ENCODE measurements at regions not wholly inside any gene's neighbourhood (a gene's known extent, or its start where the extent isn't known, plus 50 kb on each side); places are given as distances from the start of the nearest gene placed in this dataset.

- H3K36me3 ChIP-seq (replicated peaks; ENCODE audit: insufficient read depth, low read depth): no peaks in the 10 kb centered on the region
- H3K4me3 ChIP-seq: no peak overlapping the region
- H2AFZ ChIP-seq: no peak overlapping the region
- no peaks in the 10 kb centered on the region for H3K4me1 ChIP-seq (ENCODE audit: insufficient read depth)
- DNase-seq (ENCODE audit: low spot score): no peak
- no peaks in the 10 kb centered on the region for H4K20me1 ChIP-seq (ENCODE audit: insufficient read depth, poor library complexity, severe bottlenecking)
- H3K4me2 ChIP-seq: no peak overlapping the region
- WGBS (ENCODE audit: low lambda C conversion rate, missing lambda C conversion rate): 0% methylated on average over 1 of the region's 1 CpG
- H3K9me2 ChIP-seq (replicated peaks; ENCODE audit: insufficient read depth): no peaks in the 10 kb centered on the region
- H3K9me3 ChIP-seq (ENCODE audit: low read depth): no peaks in the 10 kb centered on the region
- no peaks in the 10 kb centered on the region for H3K79me2 ChIP-seq
- TF ChIP-seq CTCF (IDR thresholded peaks at IDR 0.05; ENCODE audit: poor library complexity) (no peak), EZH2phosphoT487 (IDR thresholded peaks at IDR 0.05; ENCODE audit: low read depth, severe bottlenecking, unreplicated experiment) (no peak), EZH2 (IDR thresholded peaks at IDR 0.05; ENCODE audit: borderline replicate concordance) (no peak)
- no peaks in the 10 kb centered on the region for H3K27me3 ChIP-seq
- no peak overlapping the region for H3K27ac ChIP-seq
Observed at GRCh38 chr5:158637039-158637438, 462.7 kb downstream of the EBF1 start.

- Histone ChIP-seq H3K36me3 (replicated peaks; ENCODE audit: insufficient read depth, low read depth) (no peaks in the 10 kb centered on the region), H4K20me1 (ENCODE audit: insufficient read depth, poor library complexity, severe bottlenecking) (no peaks in the 10 kb centered on the region), H3K4me2 (no peak overlapping the region), H3K4me1 (ENCODE audit: insufficient read depth) (no peaks in the 10 kb centered on the region), H3K27me3 (no peaks in the 10 kb centered on the region), H3K27ac (no peak overlapping the region), H3K79me2 (no peaks in the 10 kb centered on the region), H2AFZ (no peak overlapping the region), H3K4me3 (no peak overlapping the region), H3K9me3 (ENCODE audit: low read depth) (no peaks in the 10 kb centered on the region), H3K9me2 (replicated peaks; ENCODE audit: insufficient read depth) (no peaks in the 10 kb centered on the region)
- no peak for DNase-seq (ENCODE audit: low spot score)
- no peak for TF ChIP-seq EZH2 (IDR thresholded peaks at IDR 0.05; ENCODE audit: borderline replicate concordance)
- TF ChIP-seq CTCF (IDR thresholded peaks at IDR 0.05; ENCODE audit: poor library complexity): no peak
- no peak for TF ChIP-seq EZH2phosphoT487 (IDR thresholded peaks at IDR 0.05; ENCODE audit: low read depth, severe bottlenecking, unreplicated experiment)
- over 99% methylated on average over 5 of the region's 5 CpGs for WGBS (ENCODE audit: low lambda C conversion rate, missing lambda C conversion rate)
Observed at GRCh38 chr5:158635565-158635964, 464.2 kb downstream of the EBF1 start.

GRCh38 chr5:158634714-158635113 lies 465.0 kb downstream of the EBF1 start:
- no peaks in the 10 kb centered on the region for H3K79me2 ChIP-seq
- no peak overlapping the region for H2AFZ ChIP-seq
- no peak overlapping the region for H3K27ac ChIP-seq
- 52% methylated on average over 2 of the region's 2 CpGs for WGBS (ENCODE audit: low lambda C conversion rate, missing lambda C conversion rate)
- no peaks in the 10 kb centered on the region for H3K4me1 ChIP-seq (ENCODE audit: insufficient read depth)
- no peak for DNase-seq (ENCODE audit: low spot score)
- no peaks in the 10 kb centered on the region for H3K9me2 ChIP-seq (replicated peaks; ENCODE audit: insufficient read depth)
- TF ChIP-seq EZH2phosphoT487 (IDR thresholded peaks at IDR 0.05; ENCODE audit: low read depth, severe bottlenecking, unreplicated experiment): no peak
- no peak for TF ChIP-seq EZH2 (IDR thresholded peaks at IDR 0.05; ENCODE audit: borderline replicate concordance)
- no peak for TF ChIP-seq CTCF (IDR thresholded peaks at IDR 0.05; ENCODE audit: poor library complexity)
- no peaks in the 10 kb centered on the region for H3K36me3 ChIP-seq (replicated peaks; ENCODE audit: insufficient read depth, low read depth)
- no peak overlapping the region for H3K4me2 ChIP-seq
- no peaks in the 10 kb centered on the region for H3K9me3 ChIP-seq (ENCODE audit: low read depth)
- H3K27me3 ChIP-seq: no peaks in the 10 kb centered on the region
- H3K4me3 ChIP-seq: no peak overlapping the region
- H4K20me1 ChIP-seq (ENCODE audit: insufficient read depth, poor library complexity, severe bottlenecking): no peaks in the 10 kb centered on the region
